PC-9 (cell line): ENCODE measurements at regions not wholly inside any gene's neighbourhood (a gene's known extent, or its start where the extent isn't known, plus 50 kb on each side); places are given as distances from the start of the nearest gene placed in this dataset.

Source experiments
- CTCF ChIP-seq: fragments of 200-600 bp; sonication (generic); conservative IDR thresholded peaks from 2 replicates; pipeline ENCODE4 v1.6.1; 2017; ENCODE audit warnings: mixed run types, antibody characterized with exemption, mild to moderate bottlenecking, moderate library complexity
- EZH2 ChIP-seq: fragments of 200-600 bp; sonication (generic); IDR thresholded peaks from 2 replicates; pipeline ENCODE4 v1.8.0; 2017; ENCODE audit warnings: antibody characterized with exemption, low read depth

- TF ChIP-seq CTCF = no peak
- no peak for TF ChIP-seq EZH2
Observed at GRCh38 chrX:137401092-137401491, 164.8 kb upstream of the ZIC3 start.
